A673 (cell line): ENCODE measurements at regions not wholly inside any gene's neighbourhood (a gene's known extent, or its start where the extent isn't known, plus 50 kb on each side); places are given as distances from the start of the nearest gene placed in this dataset.

ENCODE experiments used
- BruUV-seq: library from RNA; stranded (reverse); fragments of 400-500 nt; replicated peaks from 2 replicates; lab custom pipeline; 2021; lab: Mats Ljungman, UMichigan
- CTCF ChIA-PET: fragments of 300-600 bp; sonication (Branson Sonifier 250); formaldehyde crosslinking; loops from one replicate; lab custom pipeline; 2022; ENCODE audit warnings: antibody characterized with exemption; lab: Charles Lee
- POLR2A ChIA-PET: fragments of 300-600 bp; sonication (Branson Sonifier 250); formaldehyde crosslinking; loops from one replicate; lab custom pipeline; 2022; ENCODE audit warnings: antibody characterized with exemption; ENCODE audit not compliant: low non-redundant PET; lab: Charles Lee
- DNase-seq: peaks from one replicate; pipeline ENCODE4 v3.0.0-alpha.2; 2015; ENCODE audit warnings: low spot score
- H3K27ac ChIP-seq: fragments of 200-600 bp; sonication (generic); 2 replicates; pipeline ENCODE4 v1.5.1; 2016; ENCODE audit warnings: mixed run types, low read depth, mild to moderate bottlenecking, mixed read lengths, antibody characterized with exemption, low read length; ENCODE audit not compliant: poor library complexity, severe bottlenecking
- H3K27me3 ChIP-seq: fragments of 200-600 bp; sonication (generic); replicated peaks from 2 replicates; pipeline ENCODE4 v1.6.1; 2017; ENCODE audit warnings: mixed run types, low read depth, mild to moderate bottlenecking, mixed read lengths, antibody characterized with exemption, low read length; ENCODE audit not compliant: insufficient read depth, poor library complexity
- H3K36me3 ChIP-seq: fragments of 200-600 bp; sonication (generic); 2 replicates; pipeline ENCODE4 v1.6.1; 2016; ENCODE audit warnings: mixed run types, mild to moderate bottlenecking, mixed read lengths, antibody characterized with exemption, low read length; ENCODE audit not compliant: insufficient read depth, poor library complexity, severe bottlenecking
- H3K4me1 ChIP-seq: fragments of 200-600 bp; sonication (generic); 2 replicates; pipeline ENCODE4 v1.6.1; 2017; ENCODE audit warnings: mixed run types, mild to moderate bottlenecking, mixed read lengths, antibody characterized with exemption, low read length; ENCODE audit not compliant: insufficient read depth, poor library complexity, severe bottlenecking
- H3K4me3 ChIP-seq: fragments of 200-600 bp; sonication (generic); 2 replicates; pipeline ENCODE4 v1.5.1; 2016; ENCODE audit warnings: low read depth, mixed run types, mild to moderate bottlenecking, mixed read lengths, low read length; ENCODE audit not compliant: poor library complexity, severe bottlenecking
- H3K9me3 ChIP-seq: fragments of 200-600 bp; sonication (generic); 2 replicates; pipeline ENCODE4 v1.6.1; 2016; ENCODE audit warnings: mixed run types, low read depth, mild to moderate bottlenecking, mixed read lengths, antibody characterized with exemption, low read length; ENCODE audit not compliant: poor library complexity, severe bottlenecking
- CTCF ChIP-seq: fragments of 300-800, 200-600 bp; sonication (generic); conservative IDR thresholded peaks from 2 replicates; pipeline ENCODE4 v1.5.1; 2017; ENCODE audit warnings: low read depth, mild to moderate bottlenecking, antibody characterized with exemption, low read length, moderate library complexity, mixed read lengths
- EZH2 ChIP-seq: fragments of 200-600 bp; sonication (generic); IDR thresholded peaks from 2 replicates; pipeline ENCODE4 v1.6.1; 2017; ENCODE audit warnings: borderline replicate concordance, low read depth, mild to moderate bottlenecking, mixed read lengths, antibody characterized with exemption, low read length; ENCODE audit not compliant: poor library complexity, severe bottlenecking
- intact Hi-C: fragments of 100-400 bp; cut with micrococcal nuclease; formaldehyde crosslinking; loops from one replicate; pipeline ENCODE4 v1.10.0; 2022; ENCODE audit not compliant: unreplicated experiment

GRCh38 chrX:39176105-39176504 is 374.8 kb downstream of the MID1IP1 start:
- Histone ChIP-seq H3K27ac (no peak overlapping the region), H3K27me3 (no peaks in the 10 kb centered on the region), H3K36me3 (no peaks in the 10 kb centered on the region), H3K9me3 (no peaks in the 10 kb centered on the region), H3K4me3 (no peak overlapping the region), H3K4me1 (no peaks in the 10 kb centered on the region)
- intact Hi-C loops: no loop called here
- POLR2A ChIA-PET: no interaction called here
- TF ChIP-seq CTCF: no peak
- no peak for TF ChIP-seq EZH2
- DNase-seq: no peak
- no TSS peak for BruUV-seq
- CTCF ChIA-PET: no interaction called here

GRCh38 chrX:39189431-39189830 is 388.2 kb downstream of the MID1IP1 start:
- no TSS peak for BruUV-seq

GRCh38 chrX:39194673-39195072 is 393.4 kb downstream of the MID1IP1 start:
- peaks cover 13% of the 10 kb centered on the region for H3K4me1 ChIP-seq
- H3K27me3 ChIP-seq: no peaks in the 10 kb centered on the region
- H3K4me3 ChIP-seq: no peak overlapping the region
- POLR2A ChIA-PET: no interaction called here
- H3K36me3 ChIP-seq: no peaks in the 10 kb centered on the region
- BruUV-seq: no TSS peak
- intact Hi-C loops: no loop called here
- no peak overlapping the region for H3K27ac ChIP-seq
- H3K9me3 ChIP-seq: no peaks in the 10 kb centered on the region
- CTCF ChIA-PET: no interaction called here
- TF ChIP-seq CTCF (no peak), EZH2 (no peak)
- peak; percentile 26 for DNase-seq

More at GRCh38 chrX:39189431-39189830, 388.2 kb downstream of the MID1IP1 start:
- intact Hi-C loops: no loop called here
- no peaks in the 10 kb centered on the region for H3K36me3 ChIP-seq
- no peak for DNase-seq
- no peak overlapping the region for H3K27ac ChIP-seq
- no peaks in the 10 kb centered on the region for H3K9me3 ChIP-seq
- no peaks in the 10 kb centered on the region for H3K27me3 ChIP-seq
- no peak for TF ChIP-seq EZH2
- CTCF ChIA-PET: no interaction called here
- POLR2A ChIA-PET: no interaction called here
- no peak overlapping the region for H3K4me3 ChIP-seq
- H3K4me1 ChIP-seq: no peaks in the 10 kb centered on the region

- intact Hi-C loops: no loop called here
- CTCF ChIA-PET: no interaction called here
These were observed 393.9 kb downstream of the MID1IP1 start for GRCh38 chrX:39195156-39195555.

More at GRCh38 chrX:39195156-39195555, 393.9 kb downstream of the MID1IP1 start:
- POLR2A ChIA-PET: no interaction called here
- DNase-seq: no peak
- BruUV-seq: no TSS peak
- peaks cover 13% of the 10 kb centered on the region for H3K4me1 ChIP-seq
- H3K27me3 ChIP-seq: no peaks in the 10 kb centered on the region
- no peak for TF ChIP-seq EZH2
- no peak for TF ChIP-seq CTCF
- H3K36me3 ChIP-seq: no peaks in the 10 kb centered on the region
- no peak overlapping the region for H3K4me3 ChIP-seq
- H3K9me3 ChIP-seq: no peaks in the 10 kb centered on the region
- no peak overlapping the region for H3K27ac ChIP-seq
